ENCODE measurements at regions not wholly inside any gene's neighbourhood (a gene's known extent, or its start where the extent isn't known, plus 50 kb on each side); places are given as distances from the start of the nearest gene placed in this dataset.
"Not testable (repeated sequence)": the region's sequence is repeated elsewhere in the genome, so short reads cannot be mapped to it uniquely, and the experiment has no call there.

DNA sequence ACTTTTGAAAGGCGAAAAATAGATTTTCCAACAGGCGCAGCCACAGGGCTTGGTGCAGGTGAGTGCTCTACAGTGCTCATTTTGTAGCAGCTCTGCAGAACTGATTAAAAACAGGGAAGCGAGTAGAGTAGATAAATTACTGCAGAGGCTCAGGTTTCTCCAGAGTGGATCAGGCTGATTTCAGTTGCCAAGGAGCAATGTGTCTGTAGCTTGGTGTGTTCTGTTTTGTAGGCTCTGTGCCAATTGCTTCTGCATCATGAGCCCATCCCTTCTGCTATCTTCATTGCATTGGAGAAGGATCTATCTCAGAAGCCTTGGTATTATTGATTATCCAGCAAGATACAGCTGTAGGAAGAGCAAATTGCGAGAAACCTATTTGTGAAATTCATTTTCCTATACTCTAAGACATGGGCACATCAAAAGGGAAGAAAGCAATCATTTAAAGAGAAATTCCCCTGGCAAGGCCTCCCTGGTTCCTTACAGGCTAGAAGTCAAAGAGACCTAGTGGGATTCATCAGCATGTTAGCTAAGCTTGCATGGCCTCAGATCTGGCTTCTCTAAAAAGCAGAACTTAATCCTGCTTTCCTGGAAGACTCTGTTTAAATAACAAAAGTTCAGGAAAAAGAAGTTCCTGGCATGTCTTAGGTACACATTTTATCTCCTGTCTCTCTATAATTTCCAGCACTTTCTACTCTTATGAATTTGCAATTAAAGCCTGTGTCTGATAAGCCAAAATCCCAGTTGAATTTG is 432.4 kb upstream of the ATP10A start:
- Mint-ChIP-seq H3K36me3 (ENCODE audit: insufficient read depth in 2 of 2) (no peaks in the 10 kb centered on the region), H3K27ac (no peak overlapping the region), H3K4me1 (ENCODE audit: low read depth) (no peaks in the 10 kb centered on the region), H3K9me3 (peaks cover 2 to 6% of the 10 kb centered on the region in 2 donors), H3K4me3 (no peak overlapping the region), H3K27me3 (ENCODE audit: low read depth) (no peaks in the 10 kb centered on the region)
- ATAC-seq (replicated peaks in 1 of 2) (no peak), DNase-seq (no peak)

GRCh38 chr15:26294059-26294689 is 431.0 kb upstream of the ATP10A start:
- DNase-seq = no peak
- no peak for ATAC-seq (replicated peaks in 1 of 2)
- H3K27ac Mint-ChIP-seq = no peak overlapping the region
- H3K27me3 Mint-ChIP-seq (ENCODE audit: low read depth) = no peaks in the 10 kb centered on the region
- peaks cover 0 to under 1% of the 10 kb centered on the region in 2 donors for H3K36me3 Mint-ChIP-seq (ENCODE audit: insufficient read depth in 2 of 2)
- peaks cover 6% of the 10 kb centered on the region in 2 donors for H3K9me3 Mint-ChIP-seq
- no peaks in the 10 kb centered on the region for H3K4me1 Mint-ChIP-seq (ENCODE audit: low read depth)
- no peak overlapping the region for H3K4me3 Mint-ChIP-seq

GRCh38 chr15:26287381-26287780 is 424.3 kb upstream of the ATP10A start:
- Mint-ChIP-seq H3K36me3 (ENCODE audit: insufficient read depth in 2 of 2) (peaks cover 5 to 6% of the 10 kb centered on the region in 2 donors), H3K9me3 (peaks cover 15 to 17% of the 10 kb centered on the region in 2 donors), H3K27ac (no peak overlapping the region), H3K27me3 (ENCODE audit: low read depth) (no peaks in the 10 kb centered on the region), H3K4me1 (ENCODE audit: low read depth) (no peaks in the 10 kb centered on the region), H3K4me3 (no peak overlapping the region)
- DNase-seq (no peak), ATAC-seq (replicated peaks in 1 of 2) (no peak)

DNA sequence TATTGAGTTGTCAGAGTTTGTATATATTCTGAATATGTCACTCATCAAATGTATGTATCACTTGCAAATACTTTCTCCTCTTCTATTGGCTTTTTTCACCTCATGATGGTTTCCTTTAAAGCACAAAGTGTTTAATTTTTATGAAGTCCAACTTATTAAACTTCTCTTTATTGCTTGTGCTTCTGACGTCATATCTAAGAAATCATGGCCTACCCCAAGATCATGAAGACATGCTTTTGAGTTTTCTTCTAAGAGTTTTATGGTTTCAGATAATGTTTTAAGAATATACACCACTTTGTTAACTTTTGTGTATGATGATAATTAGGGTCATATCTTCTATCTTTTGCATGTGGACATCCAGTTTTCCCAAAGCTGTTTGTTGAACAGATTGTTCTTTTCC is 417.2 kb upstream of the ATP10A start:
- H3K4me1 Mint-ChIP-seq (ENCODE audit: low read depth) = no peaks in the 10 kb centered on the region
- H3K9me3 Mint-ChIP-seq = peaks cover 0 to 5% of the 10 kb centered on the region in 2 donors
- H3K27me3 Mint-ChIP-seq (ENCODE audit: low read depth) = no peaks in the 10 kb centered on the region
- H3K4me3 Mint-ChIP-seq = no peak overlapping the region
- DNase-seq (no peak), ATAC-seq (replicated peaks in 1 of 2) (no peak)
- H3K36me3 Mint-ChIP-seq (ENCODE audit: insufficient read depth in 2 of 2) = no peaks in the 10 kb centered on the region
- no peak overlapping the region for H3K27ac Mint-ChIP-seq

DNA sequence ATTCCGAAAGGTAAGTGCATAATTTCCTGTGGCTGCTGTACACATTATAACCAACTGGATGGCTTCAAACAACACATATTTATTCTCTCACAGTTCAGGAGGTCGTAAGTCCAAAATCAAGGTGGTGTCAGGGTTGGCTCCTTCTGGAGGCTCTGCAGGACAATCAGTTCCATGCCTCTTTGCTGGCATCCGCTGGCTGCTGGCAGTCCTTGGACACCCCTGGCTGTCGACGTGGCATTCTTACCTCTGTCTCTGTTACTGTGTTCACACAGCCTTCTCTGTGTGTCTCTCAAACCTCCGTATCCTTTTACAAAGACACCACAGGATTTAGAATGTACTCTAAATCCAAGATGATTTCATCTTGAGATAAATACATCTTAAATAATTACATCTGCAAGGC is 398.8 kb upstream of the ATP10A start:
- Mint-ChIP-seq H3K27me3 (ENCODE audit: low read depth) (no peaks in the 10 kb centered on the region), H3K4me1 (ENCODE audit: low read depth) (no peaks in the 10 kb centered on the region), H3K36me3 (ENCODE audit: insufficient read depth in 2 of 2) (no peaks in the 10 kb centered on the region), H3K4me3 (no peak overlapping the region), H3K27ac (no peak overlapping the region), H3K9me3 (peaks cover 0 to 5% of the 10 kb centered on the region in 2 donors)
- DNase-seq (no peak), ATAC-seq (replicated peaks in 1 of 2) (no peak)

- Mint-ChIP-seq H3K27ac (no peak overlapping the region), H3K9me3 (peaks cover 0 to 5% of the 10 kb centered on the region in 2 donors), H3K36me3 (ENCODE audit: insufficient read depth in 2 of 2) (no peaks in the 10 kb centered on the region), H3K4me3 (no peak overlapping the region), H3K27me3 (ENCODE audit: low read depth) (no peaks in the 10 kb centered on the region), H3K4me1 (ENCODE audit: low read depth) (no peaks in the 10 kb centered on the region)
- ATAC-seq (replicated peaks in 1 of 2) (no peak), DNase-seq (no peak)
Observed at GRCh38 chr15:26261413-26261812, 398.3 kb upstream of the ATP10A start.

DNA sequence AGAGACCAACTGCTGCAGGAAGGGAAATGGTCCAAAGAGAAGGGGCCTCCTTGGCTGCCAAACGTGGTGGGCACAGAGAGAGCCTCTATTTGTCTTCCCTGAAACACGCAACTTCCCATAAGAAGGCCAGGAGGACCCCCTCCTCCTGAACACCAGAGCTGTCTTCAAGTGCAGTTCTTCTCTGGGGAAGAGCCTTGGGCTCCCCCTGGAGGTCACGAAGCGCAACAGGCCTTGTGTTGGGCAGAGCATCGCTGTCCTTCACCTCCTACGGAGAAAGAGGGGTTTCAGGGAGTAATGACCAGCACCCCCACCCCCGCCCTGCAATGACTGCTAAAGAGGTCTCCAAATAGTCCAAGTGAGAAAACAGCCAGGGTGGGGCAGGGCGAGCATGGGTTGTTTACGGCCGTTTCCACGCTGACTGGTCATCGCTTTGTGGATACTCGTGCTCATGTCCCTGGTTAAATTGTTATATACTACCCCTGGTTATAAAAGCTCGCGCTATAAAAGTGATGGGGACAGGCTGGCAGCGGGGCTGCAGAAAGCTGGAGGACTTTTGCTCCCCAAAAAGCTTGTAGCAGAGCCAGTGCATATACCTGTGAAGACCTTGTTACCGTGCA is 397.5 kb upstream of the ATP10A start:
- Mint-ChIP-seq H3K27ac (no peak overlapping the region), H3K9me3 (peaks cover 0 to 5% of the 10 kb centered on the region in 2 donors), H3K4me1 (ENCODE audit: low read depth) (no peaks in the 10 kb centered on the region), H3K27me3 (ENCODE audit: low read depth) (no peaks in the 10 kb centered on the region), H3K4me3 (no peak overlapping the region), H3K36me3 (ENCODE audit: insufficient read depth in 2 of 2) (no peaks in the 10 kb centered on the region)
- ATAC-seq (replicated peaks in 1 of 2) (no peak), DNase-seq (peak; percentile 19 to 29)

- H3K4me1 Mint-ChIP-seq (ENCODE audit: low read depth) = no peaks in the 10 kb centered on the region
- DNase-seq (no peak), ATAC-seq (replicated peaks in 1 of 2) (no peak)
- no peak overlapping the region for H3K27ac Mint-ChIP-seq
- H3K36me3 Mint-ChIP-seq (ENCODE audit: insufficient read depth in 2 of 2) = no peaks in the 10 kb centered on the region
- H3K27me3 Mint-ChIP-seq (ENCODE audit: low read depth) = no peaks in the 10 kb centered on the region
- no peak overlapping the region for H3K4me3 Mint-ChIP-seq
- H3K9me3 Mint-ChIP-seq = no peaks in the 10 kb centered on the region
Observed at GRCh38 chr15:26259581-26259980, 396.5 kb upstream of the ATP10A start.

DNA sequence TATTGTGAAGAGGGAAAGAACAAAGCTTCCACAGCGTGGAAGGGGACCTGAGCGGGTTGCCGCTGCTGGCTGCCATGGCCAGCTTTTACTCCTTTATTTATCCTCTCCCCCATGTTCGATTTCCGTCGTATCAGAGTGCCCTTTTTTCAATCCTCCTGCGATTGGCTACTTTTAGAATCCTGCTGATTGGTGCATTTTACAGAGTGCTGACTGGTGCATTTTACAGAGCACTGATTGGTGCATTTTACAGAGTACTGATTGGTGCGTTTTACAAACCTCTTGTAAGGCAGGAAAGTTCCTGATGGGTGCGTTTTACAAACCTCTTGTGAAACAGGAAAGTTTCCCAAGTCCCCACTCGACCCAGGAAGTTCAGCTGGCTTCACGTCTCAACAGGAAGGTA is 381.7 kb upstream of the ATP10A start:
- H3K4me3 Mint-ChIP-seq; H3K27me3 Mint-ChIP-seq (ENCODE audit: low read depth); DNase-seq; ATAC-seq (replicated peaks in 1 of 2); H3K27ac Mint-ChIP-seq; H3K9me3 Mint-ChIP-seq; H3K36me3 Mint-ChIP-seq (ENCODE audit: insufficient read depth in 2 of 2); H3K4me1 Mint-ChIP-seq (ENCODE audit: low read depth): not testable (repeated sequence)

DNA sequence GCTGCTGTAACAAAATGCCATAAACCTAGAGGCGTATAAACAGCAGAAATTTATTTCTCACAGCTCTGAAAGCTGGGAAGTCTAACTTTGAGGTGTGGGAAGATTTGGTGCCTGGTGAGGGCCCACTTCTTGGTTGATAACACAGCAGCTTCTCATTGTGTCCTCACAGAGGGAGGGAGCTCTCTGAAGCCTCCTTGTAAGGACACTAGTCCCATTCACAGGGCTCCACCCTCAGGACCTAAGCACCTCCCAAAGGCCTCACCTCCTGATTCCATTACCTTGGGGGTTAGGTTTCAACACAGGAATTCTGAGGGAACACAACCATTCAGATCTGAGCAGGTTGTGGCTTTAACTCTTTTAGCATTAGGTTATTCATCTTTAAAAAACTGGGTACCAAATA is 380.3 kb upstream of the ATP10A start:
- Mint-ChIP-seq H3K36me3 (ENCODE audit: insufficient read depth in 2 of 2) (no peaks in the 10 kb centered on the region), H3K27ac (no peak overlapping the region), H3K4me1 (ENCODE audit: low read depth) (no peaks in the 10 kb centered on the region), H3K9me3 (peaks cover 2 to 5% of the 10 kb centered on the region in 2 donors), H3K27me3 (ENCODE audit: low read depth) (no peaks in the 10 kb centered on the region), H3K4me3 (no peak overlapping the region)
- ATAC-seq (replicated peaks in 1 of 2) (no peak), DNase-seq (no peak)

- Mint-ChIP-seq H3K36me3 (ENCODE audit: insufficient read depth in 2 of 2) (no peaks in the 10 kb centered on the region), H3K4me1 (ENCODE audit: low read depth) (no peaks in the 10 kb centered on the region), H3K27ac (no peak overlapping the region), H3K27me3 (ENCODE audit: low read depth) (no peaks in the 10 kb centered on the region), H3K4me3 (no peak overlapping the region), H3K9me3 (peaks cover 2 to 5% of the 10 kb centered on the region in 2 donors)
- no peak for DNase-seq
- ATAC-seq (replicated peaks in 1 of 2) = no peak
Observed at GRCh38 chr15:26242565-26243071, 379.5 kb upstream of the ATP10A start.

DNA sequence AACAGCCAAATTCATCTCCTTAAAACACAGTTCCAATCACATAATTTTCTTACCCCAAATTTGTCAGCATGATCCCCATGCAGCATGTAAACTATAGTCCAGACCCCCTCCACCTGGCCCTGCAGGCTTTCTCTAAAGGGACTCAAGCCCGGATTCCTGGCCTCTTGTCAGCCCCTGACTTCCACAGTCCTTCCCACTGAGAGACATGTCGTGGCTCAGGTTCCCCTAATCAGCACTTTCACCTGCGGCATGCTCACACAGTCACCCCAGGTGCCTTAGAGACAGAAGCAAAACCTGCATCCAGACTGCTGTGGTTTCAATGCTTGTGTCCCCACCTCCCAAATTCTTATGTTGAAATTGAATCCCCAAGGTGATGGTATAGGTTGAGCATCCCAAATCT is 372.7 kb upstream of the ATP10A start:
- ATAC-seq (replicated peaks in 1 of 2) = no peak
- H3K4me3 Mint-ChIP-seq = no peak overlapping the region
- no peak for DNase-seq
- H3K27ac Mint-ChIP-seq = no peak overlapping the region
- peaks cover 1 to 2% of the 10 kb centered on the region in 2 donors for H3K9me3 Mint-ChIP-seq
- no peaks in the 10 kb centered on the region for H3K36me3 Mint-ChIP-seq (ENCODE audit: insufficient read depth in 2 of 2)
- H3K27me3 Mint-ChIP-seq (ENCODE audit: low read depth) = peaks cover 6% of the 10 kb centered on the region
- H3K4me1 Mint-ChIP-seq (ENCODE audit: low read depth) = no peaks in the 10 kb centered on the region

GRCh38 chr15:26234976-26235767 is 372.0 kb upstream of the ATP10A start:
- Mint-ChIP-seq H3K4me3 (no peak overlapping the region), H3K9me3 (peaks cover 1 to 3% of the 10 kb centered on the region in 2 donors), H3K27ac (no peak overlapping the region), H3K4me1 (ENCODE audit: low read depth) (no peaks in the 10 kb centered on the region), H3K36me3 (ENCODE audit: insufficient read depth in 2 of 2) (no peaks in the 10 kb centered on the region), H3K27me3 (ENCODE audit: low read depth) (peaks cover 6% of the 10 kb centered on the region)
- DNase-seq = no peak
- no peak for ATAC-seq (replicated peaks in 1 of 2)
